CD1c-positive myeloid dendritic cell (primary cell): ENCODE measurements at regions not wholly inside any gene's neighbourhood (a gene's known extent, or its start where the extent isn't known, plus 50 kb on each side); places are given as distances from the start of the nearest gene placed in this dataset.
"Not testable (repeated sequence)": the region's sequence is repeated elsewhere in the genome, so short reads cannot be mapped to it uniquely, and the experiment has no call there.

ENCODE experiments used
- DNase-seq: peaks from one replicate; pipeline ENCODE4 v3.0.0-alpha.2; 2016; ENCODE audit errors: extremely low spot score

DNA sequence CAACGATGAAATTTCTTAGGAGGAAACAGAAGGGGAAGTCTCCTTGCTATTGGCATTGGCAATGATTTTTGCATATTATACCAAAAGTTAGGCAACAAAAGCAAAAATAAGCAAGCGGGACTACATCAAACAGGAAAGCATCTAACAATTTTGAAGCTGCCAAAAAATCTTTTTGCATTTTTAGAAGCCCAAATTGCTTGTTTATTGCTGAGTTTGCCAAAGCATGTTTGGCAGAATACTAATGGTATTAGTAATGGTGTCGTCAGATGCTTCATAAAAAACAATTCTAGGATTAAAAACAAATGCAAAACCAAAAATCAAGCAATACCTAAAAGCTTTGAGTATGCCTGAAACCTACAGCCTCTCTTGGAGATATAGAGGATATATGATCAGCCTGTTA is 80.0 kb downstream of the GALR1 start:
- no peak for DNase-seq

DNA sequence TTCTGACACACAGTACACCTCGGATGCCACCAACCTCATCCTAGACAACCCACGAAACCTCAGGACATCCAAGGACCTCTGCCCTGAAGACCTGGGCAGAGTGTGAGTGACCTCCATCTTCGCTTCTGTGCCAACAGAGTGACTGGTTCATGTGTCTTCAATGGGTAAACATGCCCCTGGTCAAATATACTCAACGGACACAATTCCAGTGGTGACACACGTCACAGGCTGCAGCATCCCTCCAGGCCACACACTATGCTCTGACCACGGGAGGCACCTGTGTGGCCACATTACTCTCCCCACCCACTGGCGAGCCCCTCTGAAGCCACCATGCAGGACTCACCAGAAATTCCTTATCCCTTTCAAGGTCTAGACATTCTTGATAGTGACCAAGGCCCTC is 85.2 kb downstream of the GALR1 start:
- DNase-seq = no peak

DNA sequence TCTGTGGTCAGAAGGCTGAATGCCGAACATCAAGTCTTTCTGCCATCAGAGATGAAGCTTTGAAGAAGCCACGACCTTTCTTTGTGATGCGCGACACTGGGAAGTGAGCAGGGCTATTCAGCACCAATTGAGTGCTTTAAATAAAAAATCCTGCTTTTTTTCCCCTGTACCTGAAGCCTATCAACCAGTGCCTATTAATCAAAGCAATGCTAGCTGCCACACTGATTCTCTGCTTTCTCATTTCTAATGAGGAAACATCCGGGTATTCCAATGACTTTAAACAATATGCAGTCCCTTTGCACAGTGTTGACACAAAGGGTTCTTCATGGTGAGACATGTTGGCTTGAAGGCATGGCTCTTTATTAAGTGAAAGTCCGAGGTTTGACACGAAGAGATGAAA is 88.0 kb downstream of the GALR1 start:
- no peak for DNase-seq

DNA sequence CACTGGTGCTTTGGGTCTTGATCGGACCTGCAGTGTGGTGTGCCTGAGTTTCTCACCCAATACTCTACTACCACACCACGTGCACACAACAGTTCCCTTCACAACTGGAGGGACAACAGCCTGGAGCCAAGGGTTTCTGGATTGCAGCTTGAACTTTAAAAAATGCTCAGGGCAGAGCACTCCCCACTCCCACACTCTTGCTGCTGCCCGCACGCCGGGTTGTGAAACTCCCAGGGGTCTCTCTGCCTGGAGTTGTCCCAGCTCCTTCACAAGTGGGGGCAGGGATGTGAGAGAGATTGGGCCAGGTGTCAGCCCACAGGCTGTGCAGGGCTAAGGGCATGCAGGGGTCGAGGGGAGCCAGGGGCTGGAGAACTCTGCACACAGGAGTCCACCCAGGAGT is 89.4 kb downstream of the GALR1 start:
- DNase-seq = no peak

DNA sequence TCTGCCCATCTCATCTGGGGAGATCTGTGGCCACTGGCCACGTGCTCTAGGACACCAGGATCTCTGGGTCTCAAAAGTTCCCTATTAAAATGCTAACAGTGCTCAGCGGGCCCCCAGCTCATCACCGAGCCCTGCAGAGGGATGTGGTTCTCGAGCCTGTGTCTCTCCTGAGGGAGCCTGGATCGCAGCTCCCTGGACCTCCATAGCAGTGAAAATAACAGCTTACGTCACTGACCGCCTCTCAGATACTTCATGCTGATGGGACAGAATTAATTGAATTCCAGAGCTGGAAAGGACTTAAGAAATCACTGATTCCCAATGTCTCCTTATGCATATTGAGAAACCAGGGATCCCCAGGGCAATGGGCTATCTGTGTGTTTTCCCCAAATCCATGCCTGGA is 90.0 kb downstream of the GALR1 start:
- DNase-seq = no peak

DNA sequence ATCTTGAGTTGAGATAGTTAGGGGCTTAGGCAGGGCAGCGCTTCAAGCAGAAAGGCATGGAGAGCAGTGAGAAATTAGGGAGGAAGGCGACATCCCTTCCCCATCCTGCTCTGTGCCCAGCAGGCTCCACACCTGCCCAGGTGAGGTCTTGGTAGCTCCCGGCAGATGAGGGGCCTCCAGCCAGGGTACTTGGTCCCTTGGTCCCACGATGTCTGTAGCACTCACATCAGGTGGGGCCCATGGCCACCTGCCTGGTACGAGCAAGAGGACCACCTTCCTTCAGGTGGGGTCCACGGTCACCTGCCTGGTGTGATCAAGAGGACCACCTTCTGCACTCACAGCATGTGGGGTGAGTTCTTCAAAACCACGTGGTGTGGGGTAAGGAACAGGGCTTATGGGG is 91.2 kb downstream of the GALR1 start:
- DNase-seq = no peak

DNA sequence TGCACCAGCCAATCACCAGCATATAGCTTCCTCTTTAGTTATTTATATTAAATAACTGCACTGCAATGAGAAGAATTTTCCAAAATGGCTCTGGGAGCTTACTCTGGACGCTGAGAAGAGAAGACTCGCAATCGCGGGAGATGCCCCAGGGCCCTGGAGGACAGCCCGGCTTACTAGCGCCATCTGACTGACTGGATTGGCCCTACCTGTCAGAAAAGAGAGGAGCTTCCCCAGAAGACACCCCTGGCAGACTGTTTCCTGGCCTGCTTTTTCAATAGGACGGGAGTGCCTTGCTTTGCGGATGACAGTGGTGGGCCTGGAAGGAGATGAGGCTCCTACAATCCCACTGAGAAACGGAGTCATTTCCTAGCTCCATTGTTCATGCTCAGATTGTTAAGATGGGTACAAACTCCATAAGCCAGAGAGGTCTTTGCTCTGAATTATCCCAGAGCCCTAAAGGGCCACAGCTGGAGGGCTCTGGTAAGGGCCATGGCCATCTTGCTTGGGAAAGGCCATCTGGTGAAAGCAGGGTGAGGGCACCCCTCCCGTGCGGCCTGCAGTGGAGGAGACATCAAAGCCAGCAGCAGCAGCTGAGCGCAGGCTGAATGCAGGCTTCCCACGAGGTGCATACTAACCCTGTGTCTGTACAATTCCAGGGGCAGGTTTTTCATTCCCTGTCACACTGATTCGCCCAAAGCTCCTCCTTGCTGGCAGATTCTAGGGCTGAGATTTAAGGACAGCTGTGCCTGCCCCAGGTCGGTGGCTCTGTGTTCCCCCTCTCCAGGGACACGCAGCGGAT is 92.1 kb downstream of the GALR1 start:
- no peak for DNase-seq

DNA sequence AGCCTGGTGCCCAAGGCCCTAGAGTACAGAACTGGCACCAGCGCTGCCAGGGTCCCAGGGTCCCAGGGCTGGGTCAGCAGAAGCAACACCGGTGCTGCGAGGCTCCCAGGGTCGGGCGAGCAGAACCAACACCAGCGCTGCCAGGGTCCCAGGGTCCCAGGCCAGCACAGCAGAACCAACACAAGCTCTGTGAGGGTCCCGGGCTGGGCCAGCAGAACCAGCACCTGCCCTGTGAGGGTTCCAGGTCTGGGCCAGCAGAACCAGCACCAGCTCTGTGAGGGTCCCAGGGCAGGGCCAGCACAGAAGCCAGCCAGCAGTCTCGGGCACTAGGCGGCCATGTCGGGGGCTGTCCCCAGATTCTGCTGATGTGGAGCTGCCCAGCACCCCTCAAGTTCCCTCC is 93.1 kb downstream of the GALR1 start:
- DNase-seq = no peak

DNA sequence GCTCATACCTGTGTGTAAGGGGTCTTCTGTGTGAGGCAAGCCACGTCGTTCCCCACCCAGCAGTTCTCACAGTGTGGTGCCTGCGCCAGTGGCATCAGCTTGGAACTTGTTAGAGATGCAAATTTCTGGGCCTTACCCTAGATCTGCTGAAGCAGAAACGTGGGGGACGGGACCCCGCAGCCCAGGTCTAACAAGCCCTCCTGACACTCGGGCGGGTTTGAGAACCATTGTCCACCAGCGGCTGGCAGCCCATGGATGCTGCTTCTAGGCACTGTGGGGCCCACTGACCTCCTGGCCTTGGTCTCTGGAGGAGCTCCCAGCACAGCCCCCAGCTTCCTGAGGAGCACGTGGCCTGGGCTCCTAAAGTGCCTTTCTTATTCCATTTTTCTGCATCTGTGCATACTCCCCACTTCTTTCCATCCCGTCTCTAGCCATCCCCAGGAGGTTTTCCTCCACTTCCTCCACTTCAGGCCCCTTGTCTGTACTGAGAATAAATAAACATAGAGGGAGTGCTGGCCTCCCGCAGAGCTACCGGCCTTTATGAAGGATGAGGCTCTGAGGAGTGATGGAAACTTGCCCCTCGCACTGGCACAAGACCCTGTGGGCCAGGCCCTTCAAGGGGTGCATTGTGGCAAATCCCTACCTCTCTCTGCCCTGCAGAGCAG is 94.3 kb downstream of the GALR1 start:
- no peak for DNase-seq

DNA sequence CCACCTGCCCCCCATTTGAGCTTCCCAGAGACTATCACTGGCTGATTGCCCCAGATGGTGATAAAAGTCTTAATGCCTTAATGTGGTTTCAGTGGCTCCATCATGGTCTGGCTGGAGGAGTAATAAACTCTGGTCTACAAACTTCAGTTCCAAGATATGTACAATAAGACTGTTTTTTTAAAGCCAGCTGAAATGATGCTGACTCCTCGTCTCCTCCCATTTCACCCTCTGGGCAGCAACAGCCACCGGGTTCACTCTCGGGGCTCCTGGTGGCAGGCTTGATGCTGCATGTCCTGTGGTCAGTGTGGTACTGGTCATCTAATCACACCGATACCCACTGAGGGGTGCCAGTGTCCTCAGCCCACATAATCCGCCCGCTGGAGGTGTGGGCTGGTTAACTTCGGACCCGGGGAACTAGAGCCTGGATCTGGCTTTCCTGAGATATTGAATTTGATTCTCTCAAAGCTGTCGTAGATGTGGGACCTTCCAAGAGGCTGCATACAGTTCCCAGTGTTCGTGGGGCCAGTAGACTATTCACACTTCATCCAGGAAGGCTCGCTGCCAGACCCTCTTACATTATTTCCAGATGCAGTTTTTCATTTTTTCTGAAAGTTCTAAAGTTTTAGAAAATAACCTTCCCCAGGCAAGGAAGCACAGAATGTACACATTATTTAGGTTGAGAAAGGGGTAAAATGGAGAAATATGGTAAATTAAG is 95.3 kb downstream of the GALR1 start:
- DNase-seq = no peak

DNA sequence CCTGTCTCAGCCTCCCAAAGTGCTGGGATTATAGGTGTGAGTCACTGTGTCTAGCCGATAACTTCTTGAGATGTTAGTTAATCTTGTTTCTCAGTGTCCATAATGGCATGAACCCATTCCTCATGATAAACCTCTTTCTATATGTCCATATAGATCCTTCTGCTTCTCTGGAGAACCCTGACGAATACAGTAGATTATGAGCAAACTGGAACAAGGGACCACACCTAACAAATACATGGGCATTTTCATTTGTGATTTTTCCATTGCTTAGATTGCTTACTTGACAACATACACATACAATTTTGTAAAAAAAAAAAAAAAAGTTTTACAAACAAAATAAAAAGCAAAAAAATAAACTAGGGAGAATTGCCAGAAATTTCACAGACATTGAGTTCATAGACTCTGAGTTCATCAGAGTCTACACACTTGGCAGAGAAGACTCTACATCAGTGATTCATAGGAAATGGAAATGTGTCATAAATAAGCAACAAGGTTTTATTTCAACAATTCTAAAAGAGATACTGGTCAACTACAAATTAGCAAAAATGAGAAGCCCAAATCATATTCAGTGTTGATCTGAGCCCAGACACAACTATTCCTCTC is 96.7 kb downstream of the GALR1 start:
- DNase-seq = no peak

DNA sequence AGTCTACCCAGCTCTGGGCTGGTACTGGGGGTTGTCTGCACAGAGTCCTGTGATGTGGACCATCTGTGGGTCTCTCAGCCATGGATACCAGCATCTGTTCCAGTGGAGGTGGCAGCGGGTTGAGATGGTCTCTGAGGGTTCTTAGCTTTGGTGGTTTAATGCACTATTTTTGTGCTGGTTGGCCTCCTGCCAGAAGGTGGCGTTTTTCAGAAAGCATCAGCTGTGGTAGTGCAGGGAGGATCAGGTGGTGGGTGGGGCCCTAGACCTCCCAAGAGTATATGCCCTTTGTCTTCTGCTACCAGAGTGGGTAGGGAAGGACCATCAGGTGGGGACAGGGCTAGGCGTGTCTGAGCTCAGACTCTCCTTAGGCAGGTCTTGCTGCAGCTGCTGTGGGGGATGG is 103.7 kb downstream of the GALR1 start:
- not testable (repeated sequence) for DNase-seq

DNA sequence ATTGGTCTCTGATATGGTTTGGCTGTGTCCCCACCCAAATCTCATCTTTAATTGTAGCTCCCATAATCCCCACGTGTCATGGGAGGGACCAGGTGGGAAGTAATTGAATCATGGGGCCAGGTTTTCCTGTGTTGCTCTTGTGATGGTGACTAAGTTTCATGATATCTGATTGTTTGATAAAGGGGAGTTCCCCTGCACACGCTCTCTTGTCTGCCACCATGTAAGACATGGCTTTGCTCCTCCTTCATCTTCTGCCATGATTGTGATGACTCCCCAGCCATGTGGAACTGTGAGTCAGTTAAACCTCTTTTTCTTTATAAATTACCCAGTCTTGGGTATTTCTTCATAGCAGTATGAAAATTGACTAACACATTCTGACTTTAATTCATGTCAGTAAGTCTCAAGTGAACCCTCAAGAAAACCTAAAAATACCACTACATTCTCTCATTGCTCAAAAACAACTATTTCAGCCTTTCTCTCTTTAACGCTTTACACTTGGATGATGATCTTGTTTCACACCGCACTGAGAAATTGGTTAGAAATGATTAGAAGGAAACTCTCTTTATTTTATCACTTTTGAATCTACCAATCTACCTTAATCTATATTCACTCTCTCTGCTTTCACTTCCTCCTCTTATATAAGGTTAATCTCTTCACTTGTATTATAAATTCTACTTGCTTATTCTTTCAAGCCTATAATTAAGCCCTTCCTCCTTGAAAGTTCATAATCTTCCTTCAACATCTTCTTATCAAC is 110.1 kb downstream of the GALR1 start:
- no peak for DNase-seq

DNA sequence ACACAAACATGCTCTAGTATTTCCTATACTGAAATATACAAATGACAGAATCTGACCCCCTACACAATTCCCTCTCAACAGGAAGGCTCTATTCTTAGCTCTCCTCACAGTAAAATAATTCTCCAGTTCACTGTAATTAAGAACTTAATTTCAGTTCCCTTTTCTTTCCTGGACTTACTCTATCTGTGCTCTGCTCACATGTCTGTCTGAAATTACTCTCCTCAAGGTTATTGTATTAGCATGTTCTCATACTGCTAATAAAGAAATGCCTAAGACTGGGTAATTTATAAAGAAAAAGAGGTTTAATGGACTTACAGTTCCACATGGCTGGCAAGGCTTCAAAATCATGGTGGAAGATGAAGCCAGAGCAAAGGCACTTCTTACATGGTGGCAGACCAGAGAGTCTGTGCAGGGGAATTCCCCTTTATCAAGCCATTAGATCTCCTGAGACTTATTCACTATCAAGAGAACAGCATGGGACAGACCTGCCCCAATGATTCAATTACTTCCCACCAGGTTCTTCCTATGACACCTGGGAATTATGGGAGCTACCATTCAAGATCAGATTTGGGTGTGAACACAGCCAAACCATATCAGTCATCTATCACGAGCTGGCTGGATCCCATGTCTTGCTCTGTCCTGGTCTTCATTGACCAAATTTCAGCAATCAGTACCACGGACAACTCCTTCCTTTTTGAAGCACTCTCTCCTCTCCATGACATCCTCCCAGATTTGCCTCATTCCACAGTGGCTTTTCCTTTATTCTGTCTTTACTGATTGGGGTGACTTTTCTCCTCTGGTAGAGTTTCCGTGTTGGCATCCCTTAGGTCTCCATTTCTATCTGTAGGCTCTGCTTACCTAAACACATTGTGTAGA is 110.9 kb downstream of the GALR1 start:
- DNase-seq = no peak

DNA sequence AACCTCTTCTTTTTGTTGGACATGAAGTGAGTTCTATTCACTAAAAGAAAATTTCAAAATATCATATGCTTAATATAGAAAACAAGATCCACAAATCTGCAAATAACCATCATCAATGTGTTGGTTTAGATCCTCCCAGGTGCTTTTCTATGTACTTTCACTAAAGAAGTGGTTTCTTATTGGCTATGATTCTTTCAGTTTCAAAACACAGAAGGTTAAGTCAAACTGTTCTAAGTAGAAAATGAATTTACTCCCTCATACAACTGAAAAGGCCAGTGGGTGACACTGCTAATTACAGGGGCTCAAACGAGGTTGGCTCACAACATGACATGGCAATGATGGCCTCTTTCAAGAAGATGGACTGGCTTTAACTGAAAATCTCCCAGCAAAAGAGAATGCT is 111.7 kb downstream of the GALR1 start:
- no peak for DNase-seq

DNA sequence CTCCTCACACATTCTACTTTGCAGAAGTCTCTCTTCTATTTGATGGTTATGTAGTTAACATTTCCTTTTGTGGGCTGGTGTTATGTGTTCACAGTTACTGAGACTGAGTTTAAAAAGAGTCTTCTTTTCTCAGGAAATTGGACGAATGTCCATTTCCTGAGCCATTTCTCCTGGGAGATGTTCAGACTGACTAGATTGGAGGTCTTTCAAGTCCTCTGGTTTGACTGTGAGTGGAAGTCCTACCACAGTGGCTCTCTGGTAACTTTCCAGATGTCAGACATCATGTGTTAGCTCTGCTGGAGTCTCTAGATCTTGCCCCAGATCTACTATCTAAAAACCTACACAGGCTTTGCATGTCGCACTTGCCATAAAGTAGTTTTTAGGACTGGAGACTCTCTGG is 116.0 kb downstream of the GALR1 start:
- DNase-seq = no peak

DNA sequence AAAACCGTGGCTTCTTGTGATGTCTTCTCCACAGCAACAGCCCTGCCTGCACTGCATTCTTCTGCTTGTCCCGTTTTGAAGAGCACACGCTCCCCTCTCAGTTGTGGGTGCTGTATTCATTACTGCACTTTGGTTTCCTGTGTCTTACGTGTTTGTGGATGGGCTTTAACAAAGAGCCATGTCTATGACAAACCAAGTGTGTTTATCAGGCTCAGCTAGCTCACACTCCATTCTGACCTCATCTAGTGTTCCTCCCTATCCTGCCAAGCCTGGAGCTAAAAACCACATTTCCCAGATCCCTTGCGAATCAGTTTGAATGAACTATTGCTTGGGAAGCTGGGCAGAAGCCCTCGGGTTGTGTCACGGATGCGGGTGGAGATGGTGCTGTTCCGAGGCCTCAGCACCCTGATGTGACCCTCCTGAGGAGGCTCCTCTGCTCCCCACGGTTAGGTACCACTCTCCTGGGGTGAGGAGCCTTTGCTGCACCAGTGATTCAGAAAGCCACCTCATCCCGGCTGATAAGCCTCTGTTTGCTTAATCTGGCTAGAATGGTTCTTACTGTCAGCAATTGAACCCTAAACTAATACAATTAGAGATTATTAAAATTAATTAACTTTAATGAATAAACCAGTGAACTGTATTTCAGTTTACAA is 116.5 kb downstream of the GALR1 start:
- DNase-seq = no peak

DNA sequence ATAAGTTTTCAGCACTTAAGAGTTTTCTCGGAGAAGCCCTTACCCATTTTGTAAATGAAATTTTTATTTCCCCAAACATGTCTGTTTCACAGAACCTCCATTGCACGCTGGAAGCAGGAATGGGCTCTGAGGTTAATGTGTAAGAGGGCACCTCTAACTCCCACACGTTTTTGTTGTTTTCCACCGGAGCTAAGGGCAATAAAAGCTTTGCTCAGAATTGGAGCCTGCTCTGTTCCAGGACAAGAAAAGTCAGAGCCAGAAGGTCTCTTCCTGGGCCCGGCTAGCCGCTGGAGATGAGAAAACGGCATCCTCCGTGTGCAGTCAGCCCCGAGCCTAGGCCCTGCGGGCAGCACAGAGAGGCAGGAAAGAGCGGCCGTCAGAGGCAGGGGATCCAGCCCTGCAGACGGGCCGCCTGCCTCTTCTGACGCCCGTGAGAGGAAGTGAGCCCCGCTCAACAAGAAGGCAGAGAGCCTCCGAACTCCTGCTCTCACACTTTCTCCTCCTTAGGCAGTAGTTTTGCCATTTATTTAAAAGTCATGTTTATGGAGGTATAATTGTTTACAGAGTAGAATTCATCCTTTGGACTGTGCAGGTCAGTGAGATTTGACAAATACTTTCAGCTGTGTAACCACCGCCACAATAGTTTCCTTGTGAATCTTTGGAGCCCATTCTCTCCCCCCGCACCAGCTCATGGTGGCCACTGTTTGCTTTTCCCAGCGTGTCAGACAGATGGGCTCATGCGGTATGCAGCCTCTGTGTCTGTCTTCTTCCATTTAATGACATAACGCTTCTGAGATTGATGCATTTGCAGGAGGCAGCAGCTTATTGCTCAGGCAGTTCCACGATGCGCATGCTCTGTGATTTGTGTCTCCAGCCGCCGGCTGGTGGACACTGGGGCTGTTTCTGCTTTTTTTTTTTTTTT is 117.3 kb downstream of the GALR1 start:
- no peak for DNase-seq

DNA sequence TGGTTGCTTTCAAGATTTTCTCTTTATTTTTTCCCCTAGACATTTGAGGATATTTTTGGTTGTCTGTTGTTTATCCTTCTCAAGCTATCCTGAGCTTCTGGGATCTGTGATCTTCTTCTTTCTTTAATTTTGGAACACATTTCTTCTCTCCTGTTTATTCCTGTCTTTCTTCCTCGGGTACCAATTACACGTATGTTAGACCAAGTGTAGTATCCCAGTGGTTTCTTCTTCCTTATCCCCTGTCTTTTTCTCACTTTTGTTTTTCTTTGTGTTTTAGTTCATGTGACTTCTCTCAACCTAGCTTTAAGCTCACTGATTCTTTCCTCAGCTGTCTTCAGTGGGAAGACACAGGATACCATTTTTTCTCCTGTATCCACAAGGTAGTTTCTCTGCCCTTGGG is 120.0 kb downstream of the GALR1 start:
- DNase-seq = no peak
